GM13977 (cell line): ENCODE measurements at regions not wholly inside any gene's neighbourhood (a gene's known extent, or its start where the extent isn't known, plus 50 kb on each side); places are given as distances from the start of the nearest gene placed in this dataset.

ENCODE experiments used
- DNase-seq: peaks from one replicate; pipeline ENCODE4 v3.0.0; 2012; ENCODE audit warnings: low spot score
- in situ Hi-C: fragments of 300-500 bp; cut with MboI; formaldehyde crosslinking; loops from one replicate; pipeline ENCODE4 v1.12.0; 2022; ENCODE audit warnings: low sequenced_read_pairs, low pct_unique_long_range_greater_than_20kb, mixed read lengths, inconsistent platforms; ENCODE audit not compliant: unreplicated experiment
- TF ChIP-seq, protein P1 (sequence below): IDR thresholded peaks from 2 replicates; pipeline ENCODE4 v1.5.1; 2012; ENCODE audit warnings: mild to moderate bottlenecking, control low read depth; ENCODE audit not compliant: insufficient read depth; ENCODE audit errors: extremely low read depth, missing control alignments

DNA sequence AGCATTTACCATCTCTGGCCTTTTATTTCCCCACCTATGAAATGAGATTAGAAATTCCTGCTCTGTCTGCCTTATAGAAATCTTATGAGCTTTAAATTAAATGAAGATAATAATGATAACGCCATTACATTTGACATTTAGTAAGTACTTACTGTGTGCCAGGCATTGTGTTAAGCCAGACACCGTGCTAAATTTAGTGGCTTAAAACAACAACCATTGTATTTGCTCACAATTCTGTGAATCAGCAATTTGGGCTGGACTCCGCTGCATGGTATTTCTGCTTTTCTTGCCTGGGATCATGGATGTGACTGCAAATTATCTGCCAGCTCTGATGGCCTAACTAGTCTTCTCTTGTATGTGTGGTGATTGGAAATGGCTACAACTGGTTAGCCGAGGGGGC, 56.4 kb upstream of the CCDC6 start:
- TF ChIP-seq, protein P1, sequence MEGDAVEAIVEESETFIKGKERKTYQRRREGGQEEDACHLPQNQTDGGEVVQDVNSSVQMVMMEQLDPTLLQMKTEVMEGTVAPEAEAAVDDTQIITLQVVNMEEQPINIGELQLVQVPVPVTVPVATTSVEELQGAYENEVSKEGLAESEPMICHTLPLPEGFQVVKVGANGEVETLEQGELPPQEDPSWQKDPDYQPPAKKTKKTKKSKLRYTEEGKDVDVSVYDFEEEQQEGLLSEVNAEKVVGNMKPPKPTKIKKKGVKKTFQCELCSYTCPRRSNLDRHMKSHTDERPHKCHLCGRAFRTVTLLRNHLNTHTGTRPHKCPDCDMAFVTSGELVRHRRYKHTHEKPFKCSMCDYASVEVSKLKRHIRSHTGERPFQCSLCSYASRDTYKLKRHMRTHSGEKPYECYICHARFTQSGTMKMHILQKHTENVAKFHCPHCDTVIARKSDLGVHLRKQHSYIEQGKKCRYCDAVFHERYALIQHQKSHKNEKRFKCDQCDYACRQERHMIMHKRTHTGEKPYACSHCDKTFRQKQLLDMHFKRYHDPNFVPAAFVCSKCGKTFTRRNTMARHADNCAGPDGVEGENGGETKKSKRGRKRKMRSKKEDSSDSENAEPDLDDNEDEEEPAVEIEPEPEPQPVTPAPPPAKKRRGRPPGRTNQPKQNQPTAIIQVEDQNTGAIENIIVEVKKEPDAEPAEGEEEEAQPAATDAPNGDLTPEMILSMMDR = no peak
- DNase-seq = no peak
- in situ Hi-C loops = no loop called here

DNA sequence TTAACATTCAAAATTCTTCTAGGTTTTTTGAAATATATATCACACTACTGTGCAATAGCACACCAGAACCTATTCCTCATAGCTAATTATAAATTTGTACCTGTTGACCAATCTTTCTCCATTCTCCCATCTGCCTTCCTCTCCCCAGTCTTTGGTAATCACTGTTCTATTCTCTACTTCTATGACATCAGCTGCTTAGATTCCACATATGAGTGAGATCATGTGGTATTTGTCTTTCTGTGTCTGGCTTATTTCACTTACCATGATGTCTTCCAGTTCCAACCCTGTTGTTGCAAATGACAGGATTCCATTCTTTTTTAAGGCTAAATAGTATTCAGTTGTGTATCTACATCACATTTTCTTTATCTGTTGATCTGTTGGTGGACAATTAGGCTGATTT, 54.4 kb upstream of the CCDC6 start:
- no peak for DNase-seq
- in situ Hi-C loops = no loop called here
- TF ChIP-seq, protein P1 = no peak

DNA sequence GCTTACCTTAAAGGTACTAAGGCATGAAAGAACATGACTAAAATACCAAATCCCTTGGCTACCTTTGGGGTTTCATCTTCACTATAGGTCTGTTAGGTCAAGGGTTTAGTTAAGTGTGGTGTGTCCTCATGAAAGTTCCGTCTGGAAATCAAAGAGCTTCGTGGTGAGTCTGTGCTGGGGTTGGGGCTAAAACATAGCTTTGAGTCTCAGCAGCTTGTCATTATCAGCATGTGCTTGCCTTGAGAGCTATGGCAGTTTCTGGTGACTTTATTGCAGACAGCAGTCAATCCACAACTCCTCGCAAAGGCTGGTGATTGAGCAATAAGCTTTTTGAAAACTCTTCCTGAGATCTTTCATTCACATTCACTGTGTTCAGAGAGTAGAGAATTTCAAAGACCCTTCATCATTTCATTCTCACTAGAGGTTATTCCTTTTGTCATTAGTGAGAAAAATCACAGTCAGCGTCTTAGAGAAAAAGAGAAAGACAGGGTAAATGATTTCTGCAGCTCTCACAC, 53.2 kb upstream of the CCDC6 start:
- TF ChIP-seq, protein P1 = no peak
- no peak for DNase-seq
- in situ Hi-C loops = no loop called here

DNA sequence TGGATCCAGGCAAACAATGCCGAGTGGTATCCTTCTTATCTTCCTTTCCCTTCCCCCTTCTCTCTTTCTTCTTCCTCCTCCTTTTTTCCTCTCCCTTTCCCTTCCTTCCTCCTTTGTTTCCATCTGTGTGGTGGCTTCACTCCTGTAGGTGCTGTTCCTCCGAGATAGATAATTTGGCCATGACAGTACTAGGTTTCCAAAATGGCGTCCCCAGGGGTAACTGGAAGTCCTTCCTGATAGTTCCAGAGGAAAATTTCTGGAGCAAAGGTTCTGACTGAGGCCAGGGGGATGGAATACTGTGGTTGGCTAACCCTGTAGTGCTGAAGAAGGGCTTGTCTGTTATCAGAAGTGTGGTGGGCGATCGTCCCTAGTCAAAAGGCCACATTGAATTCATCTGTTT, 52.5 kb upstream of the CCDC6 start:
- TF ChIP-seq, protein P1 = no peak
- in situ Hi-C loops = no loop called here
- no peak for DNase-seq

GRCh38 chr10:59957975-59958374, 51.6 kb upstream of the CCDC6 start:
- TF ChIP-seq, protein P1 = no peak
- in situ Hi-C loops = no loop called here
- no peak for DNase-seq
